Limb (tissue), 2 donors: ENCODE measurements at regions not wholly inside any gene's neighbourhood (a gene's known extent, or its start where the extent isn't known, plus 50 kb on each side); places are given as distances from the start of the nearest gene placed in this dataset.

Experiments used
- DNase-seq, 2 donors: peaks; one replicate each; pipeline ENCODE4 v3.0.0-alpha.2; 2016; ENCODE audit errors: extremely low spot score in 2 of 2

DNA sequence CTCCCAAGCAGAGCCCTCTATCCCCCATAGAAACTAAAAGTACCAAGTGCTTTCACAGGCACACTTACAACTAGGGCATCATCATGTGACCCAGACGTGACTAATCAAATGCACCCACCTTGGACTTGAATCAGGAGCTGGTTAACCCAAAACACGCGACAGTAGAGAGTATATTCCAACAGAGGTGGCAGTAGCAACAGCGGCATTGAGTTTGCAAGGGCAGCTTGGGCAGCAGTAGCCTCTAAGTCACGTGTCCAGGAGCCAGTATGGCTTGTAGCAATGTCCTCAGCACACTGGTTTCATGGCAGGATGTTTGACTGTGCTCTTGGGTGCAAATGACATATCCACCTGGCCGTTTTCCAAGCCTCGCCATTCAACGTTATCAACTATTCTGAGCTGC, 73.4 kb upstream of the DNAH5 start:
- no peak for DNase-seq

DNA sequence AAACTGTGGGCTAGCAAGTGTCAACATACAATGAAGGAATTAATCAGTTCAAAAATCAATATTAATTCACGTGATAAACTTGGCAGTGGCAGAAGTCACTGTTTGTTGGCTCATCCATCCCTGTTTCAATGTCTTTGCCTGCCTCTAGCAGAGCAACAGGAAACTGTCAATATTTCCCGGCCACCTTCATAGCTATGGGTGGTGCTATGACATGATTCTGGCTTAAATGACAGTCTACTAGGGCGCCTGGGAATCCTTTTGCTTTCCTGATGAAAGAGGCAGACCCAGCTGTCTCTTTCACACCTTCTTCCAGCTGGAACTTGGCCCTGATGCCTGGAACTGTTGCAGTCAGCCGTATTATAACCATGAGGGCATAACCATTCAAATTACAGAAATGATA, 72.1 kb upstream of the DNAH5 start:
- no peak for DNase-seq

DNA sequence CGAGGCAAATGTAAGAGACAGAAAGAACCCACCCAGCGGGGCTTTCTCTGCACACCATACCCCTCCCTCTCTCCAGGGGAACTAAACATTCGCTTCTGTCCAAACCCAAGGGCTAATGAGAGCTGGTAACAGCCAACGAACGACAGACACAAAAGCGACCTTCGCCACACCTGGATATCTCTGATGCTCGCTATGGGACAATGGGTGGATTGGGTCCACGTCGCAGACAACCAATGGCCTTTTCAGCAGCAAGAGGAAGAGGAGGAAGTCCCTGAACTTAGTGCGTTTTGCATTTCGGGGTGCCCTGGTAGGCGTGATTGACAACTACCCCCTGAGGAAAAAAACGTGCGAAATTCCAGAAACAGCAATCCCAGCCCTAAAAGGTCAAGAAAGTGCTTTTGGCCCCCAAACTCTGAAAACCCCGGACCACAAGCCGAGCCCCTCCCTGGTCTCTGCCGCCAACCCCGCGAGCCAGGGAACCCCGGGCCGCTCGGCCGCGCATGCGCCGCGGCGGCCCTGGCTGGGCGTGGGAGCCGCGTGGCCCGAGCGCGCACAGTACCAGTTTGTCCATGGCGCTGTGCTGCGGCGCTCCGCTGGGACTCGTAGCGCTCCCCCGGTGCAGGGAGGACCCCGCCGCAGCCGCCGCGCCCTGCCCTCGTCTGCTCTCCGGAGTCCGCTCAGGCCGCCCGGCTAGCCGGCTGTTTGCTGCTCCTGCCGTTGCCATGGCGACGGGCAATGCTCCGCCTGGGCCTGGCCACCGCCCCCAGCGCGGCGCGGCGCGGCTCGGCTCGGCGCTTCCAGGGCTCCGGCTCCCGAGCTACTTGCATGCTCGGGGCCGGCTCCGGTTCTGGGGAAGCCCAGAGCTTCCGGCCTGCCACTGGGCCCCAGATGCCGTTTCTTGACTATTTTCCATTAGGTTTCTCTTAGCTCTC, 66.9 kb upstream of the DNAH5 start:
- DNase-seq, result peak; percentile 84 to 91

DNA sequence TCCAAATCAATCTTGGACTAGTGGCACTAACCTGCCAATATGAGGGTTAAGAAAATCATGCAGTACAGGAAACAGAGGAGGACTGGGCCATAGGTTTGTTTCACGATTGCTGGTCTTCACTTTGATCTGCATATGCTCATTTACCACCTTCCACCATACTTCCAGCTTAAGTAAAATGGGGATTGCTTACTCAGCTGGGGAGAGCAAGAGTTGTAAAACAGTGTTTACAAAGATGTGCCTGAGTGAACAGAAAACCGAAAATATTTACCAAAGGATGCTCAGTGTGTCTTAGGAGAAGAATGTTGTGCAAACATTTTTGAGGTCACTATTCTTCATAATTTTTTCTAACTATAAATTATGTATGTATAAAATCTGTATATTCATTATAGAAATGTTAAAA, 65.1 kb upstream of the DNAH5 start:
- DNase-seq, result no peak

DNA sequence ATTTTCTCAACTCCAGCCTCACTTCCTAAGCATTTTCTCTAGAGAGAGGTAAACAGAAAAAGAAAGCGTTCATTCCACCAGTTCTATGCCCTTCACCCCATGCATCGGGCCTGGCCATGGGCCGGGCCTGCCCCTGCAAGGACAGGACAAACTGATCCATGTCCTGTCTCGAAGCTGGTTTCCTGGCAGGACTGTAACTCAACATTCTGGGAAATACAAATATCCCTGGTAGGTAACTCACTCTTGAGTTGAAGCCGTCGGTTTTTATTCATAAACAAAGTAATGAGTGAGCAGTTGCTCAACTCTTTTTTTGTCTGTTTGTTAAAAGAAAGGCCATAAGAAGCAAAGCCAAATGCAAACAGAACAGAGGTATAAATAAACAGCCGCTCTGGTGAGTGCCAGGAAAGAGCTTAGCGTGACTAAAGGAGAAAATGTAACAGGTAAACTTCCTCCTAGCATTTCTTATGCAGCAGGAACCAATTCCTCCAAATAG, 64.4 kb upstream of the DNAH5 start:
- no peak for DNase-seq

DNA sequence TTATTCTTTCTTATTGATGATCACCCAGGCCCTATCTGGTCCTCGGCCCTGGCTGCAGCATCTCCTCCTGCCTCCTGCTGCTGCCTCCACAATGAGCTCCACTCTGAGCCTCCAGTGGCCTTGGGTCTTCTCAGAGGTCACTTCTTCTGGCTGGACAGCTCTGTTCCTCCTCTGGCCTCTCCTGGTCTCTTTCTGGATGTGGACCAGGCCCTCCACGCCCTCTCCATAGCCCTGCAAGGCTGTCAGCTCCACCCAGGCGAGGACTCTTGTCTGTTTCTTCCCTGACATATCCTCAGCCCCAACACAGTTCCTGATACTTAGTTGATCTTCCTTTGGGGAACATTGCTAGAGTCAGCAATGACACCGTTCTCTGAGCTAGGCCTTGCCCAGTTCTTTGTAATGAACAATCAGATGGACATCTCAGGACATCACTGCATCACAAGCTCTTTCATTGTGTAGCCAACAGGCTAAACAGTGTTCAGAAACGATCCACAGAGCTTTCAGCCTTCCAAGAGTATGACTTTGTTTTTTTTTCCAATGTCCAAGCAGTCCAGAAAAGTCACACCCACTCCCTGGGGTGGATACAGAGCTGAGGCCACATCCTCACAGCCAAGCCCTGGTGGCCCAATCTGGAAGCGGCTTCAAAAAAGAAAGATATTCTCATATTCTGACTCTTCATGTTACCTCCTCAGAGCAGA, 62.5 kb upstream of the DNAH5 start:
- DNase-seq, result no peak

DNA sequence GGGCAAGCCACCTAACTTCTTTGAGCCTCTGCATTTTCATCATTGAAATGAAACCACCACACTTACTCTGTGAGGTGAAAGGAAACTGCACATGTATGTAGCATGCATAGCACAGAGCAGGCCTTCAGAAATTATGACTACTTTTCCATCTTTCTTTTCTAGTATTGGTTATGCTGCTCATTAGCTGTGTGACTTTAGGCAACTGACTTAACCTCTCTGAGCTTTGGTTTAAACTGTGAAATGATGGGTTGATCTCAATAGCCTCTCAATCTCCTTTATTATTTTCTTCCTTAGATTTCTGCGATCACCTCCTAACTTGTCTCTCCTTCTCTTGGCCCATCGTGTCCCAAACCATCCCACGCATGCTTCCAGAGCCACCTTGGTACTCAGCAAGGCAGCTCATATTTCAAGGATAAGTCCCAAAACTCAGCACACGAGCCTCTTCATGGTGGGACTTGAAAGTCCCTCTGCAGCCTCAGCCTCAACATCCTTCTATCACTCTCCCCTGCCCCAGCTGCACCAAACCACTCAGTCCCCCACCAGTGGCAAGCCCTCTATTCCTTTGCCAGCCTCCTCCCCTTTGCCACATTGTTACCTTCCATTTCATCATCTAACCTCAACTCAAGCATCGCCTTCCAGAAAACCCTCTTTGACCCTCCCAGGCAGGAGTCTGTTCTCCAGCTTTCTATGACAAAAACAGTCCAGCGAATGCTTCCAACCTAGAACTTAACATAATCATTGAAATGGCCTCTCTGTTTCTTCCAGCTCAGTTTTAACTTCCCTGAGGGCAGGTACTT, 60.3 kb upstream of the DNAH5 start:
- DNase-seq, result no peak

DNA sequence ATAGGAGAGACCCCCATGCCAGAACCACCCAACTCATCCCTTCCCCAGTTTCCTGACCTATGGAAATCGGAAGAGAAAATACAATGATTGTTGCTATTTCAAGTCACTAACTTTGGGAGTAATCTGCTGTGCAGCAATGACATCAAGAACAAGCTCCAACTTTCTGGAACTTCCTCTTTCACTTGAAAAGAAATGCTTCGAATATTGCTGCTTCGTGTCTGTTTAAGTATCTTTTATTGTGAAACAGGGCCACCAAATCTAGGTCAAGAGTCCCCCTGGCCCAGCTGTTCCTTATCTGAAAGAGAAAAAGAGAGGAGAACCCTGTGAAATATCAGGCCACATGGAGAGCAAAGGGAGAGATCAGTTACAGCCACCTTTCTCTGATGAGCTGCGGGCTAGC, 59.4 kb upstream of the DNAH5 start:
- no peak for DNase-seq

DNA sequence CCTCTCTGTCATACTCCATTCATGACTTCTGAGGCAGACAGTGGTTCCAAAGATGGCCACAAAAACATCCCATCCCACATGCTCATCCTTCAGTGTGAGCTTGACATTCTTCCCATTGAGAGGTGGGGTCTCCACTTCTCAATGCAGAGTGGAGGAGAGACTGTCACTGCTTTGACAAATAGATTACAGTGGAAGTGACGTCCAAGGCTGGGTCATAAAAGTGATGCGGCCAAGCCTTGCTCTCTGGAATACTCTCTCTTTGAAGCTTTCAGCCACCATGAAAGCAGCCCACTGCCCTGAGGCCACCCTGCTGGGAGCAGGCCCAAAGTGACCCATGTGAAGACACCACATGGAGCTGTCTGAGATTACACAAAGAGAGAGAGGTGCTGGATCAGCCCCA, 59.0 kb upstream of the DNAH5 start:
- DNase-seq, result no peak

DNA sequence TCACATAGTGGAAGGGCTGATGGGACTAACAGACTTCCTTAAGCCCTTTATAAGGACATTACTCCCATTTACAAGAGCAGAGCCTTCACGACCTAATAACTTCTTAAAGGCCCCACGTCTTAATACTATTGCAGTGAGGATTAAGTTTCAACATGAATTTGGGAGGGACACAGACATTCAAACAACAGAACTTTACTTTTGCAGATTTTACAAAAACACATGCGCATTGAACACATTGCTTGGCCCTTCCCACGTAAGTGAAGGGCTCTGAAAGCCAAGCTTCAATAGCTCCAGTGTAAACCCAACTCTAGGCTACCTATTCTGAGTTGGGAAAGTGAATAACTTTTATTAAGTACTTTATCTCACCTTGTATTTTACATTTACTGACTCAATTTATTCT, 53.8 kb upstream of the DNAH5 start:
- DNase-seq, result no peak

DNA sequence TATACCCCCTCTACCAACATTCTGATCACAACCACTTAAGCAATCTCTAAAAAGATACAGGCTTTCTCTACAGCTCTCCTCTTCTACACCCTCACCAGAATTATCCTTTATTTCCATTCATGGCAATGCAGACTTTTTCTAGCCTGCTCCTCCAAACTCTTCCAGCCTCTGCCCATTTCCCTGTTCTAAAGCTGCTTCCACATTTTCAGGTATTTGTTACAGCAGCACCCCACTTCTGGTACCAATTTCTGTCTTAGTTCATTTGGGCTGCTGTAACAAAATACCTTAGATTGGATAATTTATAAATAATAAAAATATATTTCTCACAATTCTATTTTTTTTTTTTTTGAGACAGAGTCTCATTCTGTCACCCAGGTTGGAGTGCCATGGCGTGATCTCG, 53.0 kb upstream of the DNAH5 start:
- DNase-seq, result no peak

DNA sequence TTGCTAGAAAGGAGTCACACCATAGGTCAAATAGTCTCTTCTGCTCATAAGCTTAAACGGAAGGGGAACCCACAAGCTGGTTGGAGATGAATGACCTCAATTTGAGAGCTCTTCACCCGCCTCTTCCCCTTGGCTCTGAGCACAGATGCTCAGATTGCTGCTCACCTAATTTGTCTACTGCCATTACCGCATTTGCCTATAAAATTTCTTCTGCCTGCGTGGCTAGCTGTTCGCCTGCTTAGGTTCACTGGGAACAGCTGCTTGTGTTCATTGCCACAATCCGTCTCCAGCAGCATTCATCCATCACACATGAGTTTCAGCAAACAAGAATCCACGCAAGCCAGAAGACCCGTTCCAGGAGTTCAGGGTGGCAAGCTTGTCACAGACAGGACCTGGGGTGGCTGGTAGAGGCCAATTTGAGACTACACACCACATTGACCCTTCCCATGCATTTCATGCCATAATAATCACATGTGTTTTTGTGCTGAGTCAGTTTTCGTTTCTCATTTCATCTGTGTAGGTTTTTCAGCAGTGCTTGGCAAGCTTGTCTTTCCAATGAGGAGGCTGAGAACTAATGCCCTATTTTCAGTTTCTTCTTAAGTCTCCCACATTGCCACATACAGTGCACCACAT, 50.2 kb upstream of the DNAH5 start:
- no peak for DNase-seq
